GM21619 (cell line): ENCODE measurements at regions not wholly inside any gene's neighbourhood (a gene's known extent, or its start where the extent isn't known, plus 50 kb on each side); places are given as distances from the start of the nearest gene placed in this dataset.
"Not testable (repeated sequence)": the region's sequence is repeated elsewhere in the genome, so short reads cannot be mapped to it uniquely, and the experiment has no call there.

Source experiments
- ATAC-seq: cut with Tn5 transposase; IDR thresholded peaks from one replicate; pipeline ENCODE4 v1.9.1; 2021; ENCODE audit not compliant: unreplicated experiment

- no peak for ATAC-seq
Measured at GRCh38 chr1:118473825-118474224, 288.8 kb upstream of the SPAG17 start.

- ATAC-seq: not testable (repeated sequence)
Measured at GRCh38 chr1:118464460-118464859, 279.4 kb upstream of the SPAG17 start.

GRCh38 chr1:118461154-118461553 is 276.1 kb upstream of the SPAG17 start:
- no peak for ATAC-seq

GRCh38 chr1:118459871-118460270 is 274.8 kb upstream of the SPAG17 start:
- ATAC-seq: no peak

GRCh38 chr1:118453856-118454255 is 268.8 kb upstream of the SPAG17 start:
- ATAC-seq: not testable (repeated sequence)

GRCh38 chr1:118445156-118445555 is 260.1 kb upstream of the SPAG17 start:
- ATAC-seq: no peak

- no peak for ATAC-seq
Measured at GRCh38 chr1:118442214-118442613, 257.2 kb upstream of the SPAG17 start.

GRCh38 chr1:118437664-118438063 is 252.6 kb upstream of the SPAG17 start:
- no peak for ATAC-seq

- no peak for ATAC-seq
Measured at GRCh38 chr1:118429856-118430255, 244.8 kb upstream of the SPAG17 start.

GRCh38 chr1:118421868-118422350 is 236.9 kb upstream of the SPAG17 start:
- no peak for ATAC-seq

- no peak for ATAC-seq
Measured at GRCh38 chr1:118404024-118404423, 219.0 kb upstream of the SPAG17 start.

GRCh38 chr1:118397496-118397859 is 212.4 kb upstream of the SPAG17 start:
- ATAC-seq: no peak

- ATAC-seq: no peak
Measured at GRCh38 chr1:118396829-118397495, 211.9 kb upstream of the SPAG17 start.

- no peak for ATAC-seq
Measured at GRCh38 chr1:118396279-118396678, 211.3 kb upstream of the SPAG17 start.

GRCh38 chr1:118395430-118395991 is 210.5 kb upstream of the SPAG17 start:
- no peak for ATAC-seq

- no peak for ATAC-seq
Measured at GRCh38 chr1:118390955-118391354, 205.9 kb upstream of the SPAG17 start.

GRCh38 chr1:118388301-118388959 is 203.4 kb upstream of the SPAG17 start:
- no peak for ATAC-seq

GRCh38 chr1:118381197-118381869 is 196.3 kb upstream of the SPAG17 start:
- no peak for ATAC-seq

- ATAC-seq: not testable (repeated sequence)
Measured at GRCh38 chr1:118377183-118377582, 192.2 kb upstream of the SPAG17 start.

- ATAC-seq: no peak
Measured at GRCh38 chr1:118371612-118372011, 186.6 kb upstream of the SPAG17 start.

- no peak for ATAC-seq
Measured at GRCh38 chr1:118370861-118371260, 185.8 kb upstream of the SPAG17 start.

- ATAC-seq: no peak
Measured at GRCh38 chr1:118366286-118366685, 181.3 kb upstream of the SPAG17 start.
